ENCODE measurements at regions not wholly inside any gene's neighbourhood (a gene's known extent, or its start where the extent isn't known, plus 50 kb on each side); places are given as distances from the start of the nearest gene placed in this dataset.

DNA sequence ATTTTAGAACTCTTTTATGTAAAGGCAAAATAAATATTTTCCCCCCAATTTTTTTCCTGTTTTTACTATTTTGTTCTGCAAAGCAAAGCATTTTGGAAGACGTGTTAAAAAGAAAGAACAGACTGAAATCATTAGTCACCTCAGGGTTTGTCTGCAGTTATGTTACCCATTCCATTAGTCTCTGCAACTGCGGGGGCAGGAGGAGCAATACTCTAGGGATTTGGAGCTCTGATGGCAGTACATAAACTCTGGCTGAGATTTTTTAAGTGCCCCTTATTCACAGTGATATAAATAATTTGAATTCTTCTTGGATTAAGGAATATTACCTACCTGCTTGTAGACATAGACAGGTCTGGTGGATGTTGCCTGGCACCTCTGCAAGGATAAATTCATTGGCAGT, 88.0 kb upstream of the CELF4 start:
- no peak for DNase-seq (ENCODE audit: low spot score)

DNA sequence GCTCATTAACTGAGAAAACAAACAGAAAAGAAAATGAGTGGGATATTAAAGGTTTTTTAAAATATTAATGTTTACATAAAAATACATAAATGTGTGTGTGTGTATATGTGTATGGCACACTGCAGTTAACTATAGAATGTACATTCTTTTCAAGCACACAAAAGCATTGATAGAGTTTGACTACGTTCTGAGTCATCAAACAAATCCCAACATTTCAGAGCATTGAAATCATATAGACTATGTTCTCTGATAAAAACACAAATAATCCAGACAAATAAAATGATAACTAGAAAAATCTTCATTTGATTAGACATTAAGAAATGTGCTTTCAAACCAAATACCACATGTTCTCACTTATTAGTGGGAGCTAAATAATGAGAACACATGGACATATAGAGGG, 84.3 kb upstream of the CELF4 start:
- DNase-seq (ENCODE audit: low spot score): no peak

DNA sequence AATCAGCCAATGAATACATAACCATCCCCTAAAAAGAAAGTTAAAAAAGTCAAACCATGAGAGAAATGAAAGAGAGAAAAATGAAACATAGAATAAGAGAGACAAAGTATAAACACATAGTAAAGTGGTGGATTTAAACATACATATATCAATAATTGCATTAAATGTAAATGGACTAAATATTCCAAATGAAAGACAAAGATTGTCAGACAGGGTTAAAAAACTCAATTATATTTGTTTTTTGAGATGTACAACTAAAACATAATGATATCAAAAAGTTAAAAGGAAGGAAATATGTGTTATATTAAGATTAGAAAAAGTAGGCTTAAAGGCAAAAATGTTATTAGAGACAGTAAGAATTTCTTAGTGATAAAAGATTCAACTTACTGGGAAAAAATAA, 83.8 kb upstream of the CELF4 start:
- no peak for DNase-seq (ENCODE audit: low spot score)

GRCh38 chr18:37641573-37641972, 76.0 kb upstream of the CELF4 start:
- DNase-seq (ENCODE audit: low spot score): no peak

GRCh38 chr18:37640504-37640903, 74.9 kb upstream of the CELF4 start:
- DNase-seq (ENCODE audit: low spot score): no peak

DNA sequence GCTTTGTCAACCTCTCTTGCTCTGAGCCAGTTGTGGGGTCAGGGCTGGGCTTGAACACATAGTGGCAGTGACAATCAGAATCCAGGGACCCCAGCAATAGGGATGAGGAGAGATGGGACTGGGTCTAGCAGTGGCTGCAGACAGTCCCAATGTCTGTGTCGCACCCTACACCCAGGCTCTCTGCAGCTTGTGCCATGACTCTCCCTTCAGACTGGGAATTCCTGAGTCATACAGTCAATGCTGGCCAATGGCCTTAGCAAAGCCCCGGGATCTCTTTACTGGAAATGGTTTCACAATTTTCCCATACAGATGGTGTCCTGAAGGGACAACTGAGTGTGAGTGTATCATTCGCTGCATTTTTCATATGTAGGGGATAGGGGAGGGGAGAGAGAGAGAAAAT, 74.2 kb upstream of the CELF4 start:
- DNase-seq (ENCODE audit: low spot score): no peak

- no peak for DNase-seq (ENCODE audit: low spot score)
Observed at GRCh38 chr18:37637478-37637850, 71.9 kb upstream of the CELF4 start.

DNA sequence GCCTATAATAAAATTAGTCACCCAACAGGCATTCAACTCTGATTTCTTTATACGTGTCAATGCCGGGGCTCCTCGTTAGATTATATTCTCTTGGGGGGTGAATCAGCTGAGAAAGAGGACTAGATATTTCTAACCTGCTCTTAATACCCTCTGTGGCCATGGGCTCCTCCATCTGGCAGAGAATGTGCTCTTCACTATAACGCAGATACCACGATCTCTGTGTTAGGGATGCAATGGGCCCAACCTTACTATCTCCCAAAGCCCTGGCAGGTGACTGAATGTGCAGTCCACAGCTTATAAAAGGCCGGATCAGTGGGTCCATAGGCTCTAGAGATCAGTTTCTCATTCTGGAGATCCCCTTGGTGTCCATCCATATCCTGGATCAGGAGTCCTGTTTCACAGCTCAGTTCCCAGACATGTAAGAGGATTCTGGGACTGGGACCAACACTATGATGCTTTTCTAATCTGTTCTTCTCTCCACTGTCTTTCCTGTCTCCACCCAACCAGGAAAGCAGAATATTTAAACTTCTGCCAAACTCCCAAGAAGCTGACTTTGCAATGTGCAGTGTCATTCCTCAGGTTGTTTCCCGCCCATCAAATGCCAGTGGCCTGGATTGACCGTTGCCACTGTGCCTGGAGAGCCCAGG, 71.4 kb upstream of the CELF4 start:
- DNase-seq (ENCODE audit: low spot score): no peak

- DNase-seq (ENCODE audit: low spot score): no peak
Observed at GRCh38 chr18:37634516-37634915, 68.9 kb upstream of the CELF4 start.

GRCh38 chr18:37631422-37631821, 65.8 kb upstream of the CELF4 start:
- DNase-seq (ENCODE audit: low spot score): no peak

DNA sequence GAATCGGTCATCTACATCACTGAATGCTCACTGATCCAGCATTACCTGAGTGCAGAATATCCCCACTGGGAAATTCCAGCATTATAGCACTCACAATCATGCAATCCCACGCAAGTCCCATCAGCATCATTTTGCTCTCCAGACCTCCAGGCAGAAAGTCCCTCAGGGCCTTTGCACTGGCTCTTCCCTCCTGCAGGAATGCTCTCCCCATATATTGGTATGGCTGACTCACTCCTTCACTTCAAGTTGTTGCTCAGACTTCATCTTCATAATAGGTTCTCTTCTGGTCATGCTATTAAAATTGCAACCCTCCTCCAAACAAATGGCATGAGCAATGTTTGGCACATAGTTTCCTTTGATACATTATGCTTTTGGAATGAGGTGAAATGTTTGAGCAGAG, 64.7 kb upstream of the CELF4 start:
- no peak for DNase-seq (ENCODE audit: low spot score)

DNA sequence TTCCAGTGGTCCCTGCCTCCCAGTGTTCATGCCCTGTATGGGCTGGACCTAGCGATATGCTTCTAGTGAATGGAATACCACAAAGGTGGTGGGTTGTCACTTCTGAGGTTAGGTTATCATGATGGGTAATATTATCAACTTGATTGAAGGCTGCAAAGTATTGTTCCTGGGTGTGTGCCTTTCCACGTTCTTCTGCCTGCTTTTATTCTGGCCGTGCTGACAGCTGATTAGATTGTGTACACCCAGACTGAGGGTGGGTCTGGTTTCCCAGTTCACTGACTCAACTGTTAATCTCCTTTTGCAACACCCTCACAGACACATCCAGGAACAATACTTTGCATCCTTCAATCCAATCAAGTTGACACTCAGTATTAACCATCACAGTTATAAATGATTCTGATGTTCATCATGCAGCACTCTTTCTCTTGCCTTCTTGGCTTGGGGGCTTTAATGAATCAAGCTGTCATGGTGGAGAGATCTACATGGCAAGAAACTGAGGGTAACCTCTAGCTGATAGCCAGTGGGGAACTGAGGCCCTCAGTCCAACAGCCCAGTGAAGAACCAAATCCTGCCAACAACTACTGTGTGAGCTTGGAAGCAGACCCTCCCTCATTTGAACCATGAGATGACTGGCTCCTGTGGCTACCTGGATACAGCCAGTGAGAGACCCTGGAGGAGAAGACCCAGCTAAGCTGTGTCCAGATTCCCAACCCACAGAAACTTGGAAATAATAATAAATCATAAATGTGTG, 63.0 kb upstream of the CELF4 start:
- DNase-seq (ENCODE audit: low spot score): no peak

- DNase-seq (ENCODE audit: low spot score): no peak
Observed at GRCh38 chr18:37624318-37624717, 58.7 kb upstream of the CELF4 start.

DNA sequence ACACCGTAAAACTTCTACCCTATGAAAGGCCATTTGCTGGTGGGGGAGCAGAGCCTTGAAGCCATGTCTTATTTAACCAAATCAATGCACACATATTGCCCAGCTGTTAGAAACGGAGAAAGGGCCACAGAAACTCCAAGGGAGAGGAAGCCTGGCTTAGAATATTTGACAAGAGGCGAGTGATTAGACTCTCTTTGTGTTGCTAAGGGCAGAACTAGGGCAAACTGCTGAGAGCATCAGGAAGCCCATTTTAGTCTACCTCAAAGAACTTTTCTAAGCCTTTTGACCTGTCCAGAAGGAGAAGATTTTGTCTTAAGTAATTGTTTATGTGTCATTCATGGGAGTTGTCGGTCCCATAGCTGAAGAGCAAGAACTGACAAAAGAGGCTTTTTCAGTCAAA, 54.4 kb upstream of the CELF4 start:
- DNase-seq (ENCODE audit: low spot score): no peak

- DNase-seq (ENCODE audit: low spot score): no peak
Observed at GRCh38 chr18:37617623-37618022, 52.0 kb upstream of the CELF4 start.

Measured in germinal center (tissue), 1 donor.